ENCODE measurements at regions not wholly inside any gene's neighbourhood (a gene's known extent, or its start where the extent isn't known, plus 50 kb on each side); places are given as distances from the start of the nearest gene placed in this dataset.

DNA sequence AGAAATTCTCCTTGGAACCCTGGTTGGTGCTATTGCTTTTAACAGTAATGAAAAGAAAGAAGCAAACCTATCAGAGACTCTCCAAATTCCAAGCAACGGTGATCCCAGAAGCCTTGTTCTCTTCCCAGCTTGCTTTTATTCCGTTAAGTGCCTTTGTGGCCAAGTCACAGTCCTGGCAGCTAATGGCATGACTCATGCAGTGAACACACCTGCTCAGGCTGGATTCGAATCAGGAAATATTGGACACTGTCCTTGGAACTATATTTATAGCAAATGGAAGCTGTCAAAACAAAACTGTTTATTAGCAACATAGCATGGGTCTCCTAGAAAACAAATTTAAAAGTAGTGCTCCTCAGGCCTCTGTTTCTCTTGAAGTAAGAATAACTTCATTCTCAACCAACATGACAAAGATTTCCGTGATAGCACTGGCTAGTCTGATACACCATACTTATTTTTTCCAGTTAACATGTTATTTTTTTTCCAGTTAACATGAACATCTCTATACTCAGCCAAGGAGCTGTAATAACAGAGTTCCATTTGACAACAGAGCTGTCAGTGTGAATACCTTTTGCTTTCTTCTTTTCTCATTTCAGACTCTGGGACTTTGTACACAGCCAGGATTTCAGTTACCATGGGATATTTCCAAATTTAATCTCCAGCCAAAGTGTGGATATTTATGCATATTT, 502.4 kb downstream of the GADD45G start:
- no peaks in the 10 kb centered on the region for H3K9me3 Mint-ChIP-seq (ENCODE audit: unreplicated experiment)
- no peak for DNase-seq (ENCODE audit: extremely low spot score, unreplicated experiment)
- peaks cover 7% of the 10 kb centered on the region for H3K27me3 Mint-ChIP-seq (ENCODE audit: unreplicated experiment)
- H3K4me3 Mint-ChIP-seq (ENCODE audit: unreplicated experiment): no peak overlapping the region
- H3K27ac Mint-ChIP-seq (ENCODE audit: unreplicated experiment): no peak overlapping the region
- H3K36me3 Mint-ChIP-seq (ENCODE audit: unreplicated experiment): no peaks in the 10 kb centered on the region
- TF ChIP-seq, protein P1, sequence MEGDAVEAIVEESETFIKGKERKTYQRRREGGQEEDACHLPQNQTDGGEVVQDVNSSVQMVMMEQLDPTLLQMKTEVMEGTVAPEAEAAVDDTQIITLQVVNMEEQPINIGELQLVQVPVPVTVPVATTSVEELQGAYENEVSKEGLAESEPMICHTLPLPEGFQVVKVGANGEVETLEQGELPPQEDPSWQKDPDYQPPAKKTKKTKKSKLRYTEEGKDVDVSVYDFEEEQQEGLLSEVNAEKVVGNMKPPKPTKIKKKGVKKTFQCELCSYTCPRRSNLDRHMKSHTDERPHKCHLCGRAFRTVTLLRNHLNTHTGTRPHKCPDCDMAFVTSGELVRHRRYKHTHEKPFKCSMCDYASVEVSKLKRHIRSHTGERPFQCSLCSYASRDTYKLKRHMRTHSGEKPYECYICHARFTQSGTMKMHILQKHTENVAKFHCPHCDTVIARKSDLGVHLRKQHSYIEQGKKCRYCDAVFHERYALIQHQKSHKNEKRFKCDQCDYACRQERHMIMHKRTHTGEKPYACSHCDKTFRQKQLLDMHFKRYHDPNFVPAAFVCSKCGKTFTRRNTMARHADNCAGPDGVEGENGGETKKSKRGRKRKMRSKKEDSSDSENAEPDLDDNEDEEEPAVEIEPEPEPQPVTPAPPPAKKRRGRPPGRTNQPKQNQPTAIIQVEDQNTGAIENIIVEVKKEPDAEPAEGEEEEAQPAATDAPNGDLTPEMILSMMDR (IDR thresholded peaks at IDR 0.05): no peak
- H3K4me1 Mint-ChIP-seq (ENCODE audit: unreplicated experiment): no peaks in the 10 kb centered on the region

DNA sequence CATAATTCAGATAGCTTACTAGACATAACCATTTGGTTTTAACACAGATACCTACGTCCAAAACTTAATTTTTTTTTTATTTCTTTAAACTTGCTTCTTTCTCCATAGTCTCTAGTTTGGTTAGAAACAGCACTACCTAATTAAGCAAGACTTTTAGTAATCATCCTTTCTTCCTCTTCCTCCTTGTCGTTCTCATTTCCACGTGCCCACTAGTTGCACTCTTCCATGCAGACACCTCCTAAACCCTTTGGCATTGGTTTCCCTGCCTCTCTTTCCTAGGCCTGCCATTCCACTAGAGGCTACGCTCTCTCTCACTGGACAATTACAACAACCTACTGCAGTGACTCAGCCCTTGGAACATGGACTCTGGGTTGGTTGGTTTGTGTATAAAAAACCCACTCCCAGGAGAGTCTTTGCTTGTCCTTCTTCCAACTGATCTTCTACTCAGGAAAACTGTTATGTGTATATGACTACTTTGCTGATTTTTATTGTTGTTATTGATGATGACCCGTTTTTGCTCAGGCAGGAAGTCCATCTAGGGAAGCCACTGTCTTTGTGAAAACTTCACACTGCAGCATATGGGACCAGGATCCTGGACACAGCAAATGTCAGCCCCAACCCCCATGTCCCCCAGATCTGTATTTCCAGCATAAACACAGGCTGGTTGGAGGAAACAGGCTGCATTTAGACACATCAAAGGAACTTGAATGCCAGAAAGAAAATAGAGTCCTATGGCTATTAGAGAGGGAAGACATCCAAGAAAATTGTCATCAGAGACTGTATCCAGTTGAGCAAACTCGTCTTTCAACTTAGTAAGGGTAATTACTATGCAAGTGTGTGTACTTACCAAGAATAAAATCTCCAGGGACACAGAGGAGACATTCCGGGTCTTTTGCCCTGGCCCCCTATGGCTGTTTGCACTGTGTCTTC, 503.2 kb downstream of the GADD45G start:
- H3K4me1 Mint-ChIP-seq (ENCODE audit: unreplicated experiment): no peaks in the 10 kb centered on the region
- H3K4me3 Mint-ChIP-seq (ENCODE audit: unreplicated experiment): no peak overlapping the region
- H3K27me3 Mint-ChIP-seq (ENCODE audit: unreplicated experiment): peaks cover 7% of the 10 kb centered on the region
- TF ChIP-seq, protein P1 (IDR thresholded peaks at IDR 0.05): no peak
- H3K9me3 Mint-ChIP-seq (ENCODE audit: unreplicated experiment): no peaks in the 10 kb centered on the region
- DNase-seq (ENCODE audit: extremely low spot score, unreplicated experiment): no peak
- no peaks in the 10 kb centered on the region for H3K36me3 Mint-ChIP-seq (ENCODE audit: unreplicated experiment)
- no peak overlapping the region for H3K27ac Mint-ChIP-seq (ENCODE audit: unreplicated experiment)

DNA sequence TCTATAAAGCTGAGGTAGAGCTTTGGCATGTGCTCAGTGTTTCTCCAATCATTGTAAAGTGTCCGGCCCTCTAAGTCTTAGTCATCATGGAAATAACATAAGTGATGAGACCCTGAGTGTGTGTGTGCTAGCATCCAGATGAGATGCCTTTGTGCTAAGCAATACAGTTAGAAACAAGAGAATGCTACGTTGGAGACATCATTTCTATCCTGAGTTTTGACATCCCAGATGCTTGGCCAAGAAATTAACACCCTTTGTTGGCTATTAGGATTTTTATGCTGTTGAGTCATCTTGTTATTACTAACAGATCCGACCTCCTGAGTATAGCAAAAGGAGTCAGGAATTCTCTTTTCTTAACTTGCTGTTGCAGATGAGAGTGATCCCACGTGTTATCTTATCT, 508.0 kb downstream of the GADD45G start:
- no peak overlapping the region for H3K27ac Mint-ChIP-seq (ENCODE audit: unreplicated experiment)
- H3K27me3 Mint-ChIP-seq (ENCODE audit: unreplicated experiment): peaks cover 2% of the 10 kb centered on the region
- H3K36me3 Mint-ChIP-seq (ENCODE audit: unreplicated experiment): no peaks in the 10 kb centered on the region
- no peak overlapping the region for H3K4me3 Mint-ChIP-seq (ENCODE audit: unreplicated experiment)
- no peaks in the 10 kb centered on the region for H3K9me3 Mint-ChIP-seq (ENCODE audit: unreplicated experiment)
- no peaks in the 10 kb centered on the region for H3K4me1 Mint-ChIP-seq (ENCODE audit: unreplicated experiment)
- DNase-seq (ENCODE audit: extremely low spot score, unreplicated experiment): no peak
- TF ChIP-seq, protein P1 (IDR thresholded peaks at IDR 0.05): no peak

DNA sequence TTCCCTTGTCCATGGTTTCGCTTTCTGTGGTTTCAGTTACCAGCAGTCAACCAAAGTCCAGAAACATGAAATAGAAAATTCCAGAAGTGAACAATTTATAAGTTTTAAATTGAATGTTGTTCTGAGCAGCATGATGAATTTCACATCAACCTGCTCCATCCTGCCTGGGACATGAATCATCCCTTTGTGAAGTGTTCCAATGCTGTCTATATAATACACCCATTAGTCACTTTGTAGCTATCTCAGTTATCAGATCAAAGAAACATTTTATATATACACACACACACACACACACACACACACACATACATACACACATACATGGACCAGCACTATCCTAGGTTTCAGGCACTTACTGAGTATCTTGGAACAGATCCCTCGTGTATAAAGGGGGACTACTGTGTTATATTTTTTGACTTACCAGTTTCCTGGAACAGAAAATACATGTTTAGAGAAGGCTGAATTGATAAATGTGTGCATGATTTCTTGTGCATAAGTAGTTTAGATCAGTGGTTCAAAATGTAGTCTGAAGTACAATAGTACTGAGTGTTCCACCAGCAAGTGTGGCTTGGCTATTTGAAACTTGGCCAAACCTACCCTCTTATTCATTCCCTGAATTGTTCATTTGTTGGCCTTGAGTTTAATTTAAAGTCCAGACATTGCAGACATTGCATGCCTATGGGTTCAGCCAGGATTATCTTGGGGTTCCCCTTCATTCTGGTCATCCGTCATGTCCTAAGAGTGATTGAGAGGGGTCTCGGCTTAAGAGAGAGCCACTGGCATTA, 510.0 kb downstream of the GADD45G start:
- Mint-ChIP-seq H3K9me3 (ENCODE audit: unreplicated experiment) (no peaks in the 10 kb centered on the region), H3K36me3 (ENCODE audit: unreplicated experiment) (no peaks in the 10 kb centered on the region), H3K27me3 (ENCODE audit: unreplicated experiment) (peaks cover 4% of the 10 kb centered on the region), H3K4me3 (ENCODE audit: unreplicated experiment) (no peak overlapping the region), H3K4me1 (ENCODE audit: unreplicated experiment) (no peaks in the 10 kb centered on the region), H3K27ac (ENCODE audit: unreplicated experiment) (no peak overlapping the region)
- DNase-seq (ENCODE audit: extremely low spot score, unreplicated experiment): no peak
- TF ChIP-seq, protein P1 (IDR thresholded peaks at IDR 0.05): no peak
